Muscle of back (tissue), 3 donors: ENCODE measurements at regions not wholly inside any gene's neighbourhood (a gene's known extent, or its start where the extent isn't known, plus 50 kb on each side); places are given as distances from the start of the nearest gene placed in this dataset.
A peak's percentile ranks its signal among the peaks of the same experiment; 100 is the strongest.
"Not testable (repeated sequence)": the region's sequence is repeated elsewhere in the genome, so short reads cannot be mapped to it uniquely, and the experiment has no call there.

Experiments
- DNase-seq, 3 donors: peaks; one replicate each; pipeline versions ENCODE4 v3.0.0 to v3.0.0-alpha.2; 2013

DNA sequence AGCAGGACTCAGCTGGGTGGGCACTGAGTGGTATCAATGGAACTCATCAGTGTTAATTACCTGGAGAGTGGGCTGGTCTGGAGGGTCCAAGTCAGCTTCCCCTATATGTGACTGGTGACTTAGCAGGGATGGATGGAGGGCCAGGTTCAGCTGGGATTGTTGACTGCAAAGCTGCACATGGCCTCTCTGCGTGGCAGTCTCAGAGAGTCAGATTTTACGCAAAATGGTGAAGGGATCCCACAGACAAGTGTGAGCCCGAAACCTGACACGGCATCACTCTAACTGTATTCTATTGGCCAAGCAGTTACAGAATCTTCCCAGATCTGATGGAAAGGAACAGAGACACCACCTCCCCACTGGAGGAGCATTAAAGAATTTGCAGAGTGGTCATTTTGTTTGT lies 716.0 kb upstream of the TBX3 start:
- no peak for DNase-seq

DNA sequence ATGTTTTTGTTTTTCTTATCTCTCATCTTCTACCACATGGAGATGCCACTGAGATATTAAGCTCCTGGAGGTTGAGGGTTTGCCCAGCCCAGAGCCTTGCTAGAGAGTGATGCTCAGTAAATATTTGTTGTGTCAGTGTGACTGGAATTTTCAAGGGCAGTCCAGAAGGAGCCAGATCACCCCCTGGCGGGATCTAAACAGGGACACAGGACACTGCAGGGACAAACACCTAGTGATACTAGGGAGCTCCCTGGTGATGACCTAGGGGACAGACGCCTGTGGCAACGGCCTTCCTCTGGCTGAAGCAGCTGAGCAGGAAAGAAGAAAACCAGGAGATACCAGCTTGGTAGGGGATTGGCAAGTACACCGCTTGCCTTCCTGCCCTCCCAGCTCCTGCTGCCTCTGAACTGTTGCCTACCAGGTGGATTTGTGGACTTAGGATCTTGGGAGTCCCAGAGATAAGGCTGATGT lies 714.4 kb upstream of the TBX3 start:
- DNase-seq, result no peak

DNA sequence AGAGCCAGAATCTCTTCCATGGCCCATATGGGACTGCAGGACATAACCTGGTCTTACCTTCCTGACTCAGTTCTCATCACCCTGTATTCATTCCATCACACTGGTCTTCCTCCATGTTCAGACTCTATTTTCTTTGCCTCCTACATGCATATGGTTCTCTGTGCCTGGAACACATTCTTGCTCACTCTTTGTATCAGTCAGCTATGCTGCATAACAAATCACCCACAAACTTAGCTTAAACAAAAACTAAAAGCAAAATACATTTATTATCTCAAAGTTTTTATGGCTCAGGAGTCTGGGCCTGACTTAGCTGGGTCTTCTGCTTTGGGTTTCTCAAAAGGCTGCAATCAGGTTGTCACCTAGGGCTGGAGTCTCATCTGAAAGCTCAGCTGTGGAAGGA lies 712.6 kb upstream of the TBX3 start:
- no peak for DNase-seq

DNA sequence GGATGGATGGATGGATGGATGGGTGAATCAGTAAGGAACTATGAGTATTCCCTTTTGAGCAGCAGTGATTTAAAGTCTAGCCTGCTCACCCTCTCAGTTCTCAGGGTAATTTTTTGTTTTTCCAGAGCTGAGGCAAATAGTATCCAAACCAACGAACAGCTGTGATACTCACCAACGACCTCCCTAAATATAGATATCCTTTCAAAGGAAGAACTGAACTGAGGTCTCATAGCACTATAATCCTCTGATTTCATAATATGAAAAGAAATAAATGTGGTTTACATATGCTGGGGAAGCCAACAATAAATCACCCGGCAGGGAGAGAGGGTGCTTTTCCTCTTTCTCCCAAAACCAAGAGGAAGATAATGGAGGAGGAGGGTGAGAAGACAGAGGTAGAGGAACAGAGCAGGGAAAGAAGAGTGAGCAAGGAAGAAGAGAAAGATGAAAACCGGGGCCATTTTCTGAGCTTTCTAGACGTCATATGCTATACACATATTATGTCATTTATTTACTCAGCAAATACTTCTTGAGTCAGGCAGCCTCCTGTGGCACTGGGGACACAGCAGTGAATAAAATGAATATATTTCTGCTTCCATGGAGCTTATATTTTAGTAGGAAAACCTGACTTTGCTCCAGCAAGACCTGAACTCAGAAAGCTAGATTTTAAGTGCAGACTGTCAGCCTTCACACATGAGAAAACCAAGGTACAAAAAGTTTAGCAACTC lies 710.7 kb upstream of the TBX3 start:
- peak in 1 of 3 donors; percentile 26 for DNase-seq

DNA sequence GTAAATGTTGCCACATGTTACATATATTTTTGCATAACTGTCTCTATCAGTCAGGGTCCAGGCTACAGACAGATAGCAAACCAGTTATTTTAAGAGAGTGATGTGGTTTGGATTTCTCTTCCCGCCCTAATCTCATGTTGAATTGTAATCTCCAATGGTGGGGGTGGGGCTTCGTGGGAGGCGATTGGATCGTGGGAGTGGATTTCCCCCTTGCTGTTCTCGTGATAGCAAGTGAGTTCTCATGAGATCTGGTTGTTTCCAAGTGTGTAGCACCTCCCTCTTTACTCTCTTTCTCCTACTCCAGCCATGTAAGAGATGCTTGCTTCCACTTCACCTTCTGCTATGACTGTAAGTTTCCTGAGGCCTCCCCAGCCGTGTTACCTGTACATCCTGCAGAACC lies 704.2 kb upstream of the TBX3 start:
- no peak for DNase-seq

DNA sequence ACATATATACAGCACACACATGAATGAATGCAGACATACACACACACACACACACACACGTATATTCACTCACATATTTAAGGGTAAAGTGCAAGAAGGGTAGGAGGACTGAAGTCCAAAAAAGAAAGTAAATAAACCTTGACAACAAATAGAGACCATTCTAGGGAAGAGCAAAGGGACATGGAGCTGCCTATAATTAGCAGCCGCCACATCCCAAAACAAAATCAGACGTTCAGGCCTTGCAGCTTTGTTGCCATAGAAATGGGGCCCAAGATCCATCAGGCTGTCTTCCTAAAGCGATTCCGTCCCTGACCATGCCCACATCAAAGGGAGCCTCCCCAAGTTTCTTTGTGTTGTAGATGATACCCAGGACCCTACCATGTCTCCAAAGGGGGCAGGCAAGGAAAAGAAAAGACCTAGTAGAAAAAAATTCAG lies 703.5 kb upstream of the TBX3 start:
- peak in 1 of 3 donors; percentile 37 for DNase-seq

DNA sequence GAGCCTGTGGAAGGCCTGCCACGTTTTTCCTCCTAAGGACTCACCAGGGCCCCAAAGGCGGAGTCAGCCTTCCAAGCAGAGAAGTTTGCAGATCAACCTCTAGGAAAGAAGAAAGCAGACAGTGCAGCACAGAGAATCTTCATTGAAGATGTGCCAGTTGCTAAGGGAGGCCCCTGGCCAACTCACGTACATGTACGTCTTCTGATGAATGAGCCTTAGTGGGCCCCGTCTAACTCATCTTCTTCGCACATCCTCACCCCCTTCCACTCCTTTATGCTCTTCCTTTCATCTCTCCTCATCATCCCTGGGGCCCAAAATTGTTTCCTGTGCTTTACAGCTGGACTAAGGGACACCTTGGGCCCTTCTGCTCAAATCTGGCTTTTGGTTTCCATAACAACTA lies 703.0 kb upstream of the TBX3 start:
- DNase-seq, result peak in 2 of 3 donors; percentile 35 to 73

DNA sequence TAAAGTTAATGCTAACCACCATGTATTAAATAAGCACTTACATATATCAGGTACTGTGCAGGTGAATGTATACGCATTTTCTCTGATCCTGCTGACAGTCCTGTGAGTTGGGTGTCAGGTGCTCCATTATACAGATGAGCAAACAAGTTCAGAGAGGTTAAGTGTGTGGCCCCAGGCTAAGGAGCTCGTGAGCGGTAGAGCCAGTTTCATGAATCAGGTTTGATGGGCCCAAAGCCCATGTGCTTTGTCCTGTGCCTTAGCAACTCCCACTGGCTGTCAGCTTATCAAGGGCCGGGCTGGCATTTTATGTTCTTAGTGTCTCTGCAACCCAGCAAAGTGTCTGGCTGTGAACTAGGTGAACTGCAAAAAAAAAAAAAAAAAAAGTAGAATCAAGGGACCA lies 701.2 kb upstream of the TBX3 start:
- no peak for DNase-seq

DNA sequence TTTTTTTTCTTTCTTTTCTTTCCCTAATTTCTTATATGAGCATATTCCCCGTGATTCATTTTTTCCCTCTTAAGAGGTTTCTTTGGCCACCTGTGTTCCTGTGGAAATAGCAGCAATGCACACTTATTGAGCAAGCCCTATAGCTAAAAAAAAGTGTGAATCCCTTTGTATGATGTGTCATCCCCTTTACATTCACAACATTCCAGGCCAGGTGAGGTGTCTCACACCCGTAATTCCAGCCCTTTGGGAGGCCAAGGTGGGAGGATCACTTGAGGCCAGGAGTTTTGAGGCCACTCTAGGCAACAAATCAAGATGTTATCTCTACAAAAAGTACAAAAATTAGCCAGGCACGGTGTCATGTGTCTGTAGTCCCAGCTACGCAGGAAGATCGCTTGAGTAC lies 700.4 kb upstream of the TBX3 start:
- no peak for DNase-seq

DNA sequence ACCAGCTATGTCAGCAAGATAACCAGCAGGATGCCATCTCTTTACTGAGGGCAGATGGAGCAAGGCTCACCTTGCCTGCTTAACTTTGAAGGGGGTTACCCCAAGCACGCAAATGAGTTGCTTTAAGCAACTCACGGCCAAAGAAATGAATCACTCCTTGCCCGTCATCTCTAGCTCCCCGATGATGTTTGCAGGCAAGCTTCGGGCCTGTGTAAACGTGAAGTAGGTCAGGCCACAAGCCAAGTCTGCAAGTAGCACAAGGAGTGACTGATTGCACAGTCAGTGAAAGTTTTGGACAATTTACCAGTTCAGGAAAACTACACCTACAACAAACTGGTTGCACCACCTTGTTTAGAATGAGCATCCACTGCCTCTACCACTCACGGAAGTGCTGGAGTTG lies 699.7 kb upstream of the TBX3 start:
- peak in 1 of 3 donors; percentile 28 for DNase-seq

DNA sequence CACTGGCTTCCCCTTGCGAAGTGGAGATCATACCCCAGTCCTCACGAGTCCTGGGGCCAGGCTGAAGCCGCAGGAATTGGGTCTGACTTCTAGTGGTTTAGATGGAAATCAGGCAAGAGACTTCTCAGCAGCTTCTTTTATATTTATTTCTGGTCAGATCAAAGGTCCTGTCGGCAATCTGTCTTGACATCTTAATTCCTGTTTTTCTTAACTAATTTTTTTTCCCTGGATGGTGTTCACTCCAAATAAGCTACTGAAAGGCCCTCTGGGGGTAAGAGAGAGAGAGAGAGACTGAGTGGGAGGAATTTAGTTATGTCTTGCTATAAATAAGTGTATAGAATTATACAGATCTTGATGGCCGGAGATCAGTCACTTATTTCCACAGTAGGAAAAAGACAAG lies 698.7 kb upstream of the TBX3 start:
- peak in 1 of 3 donors; percentile 23 for DNase-seq

DNA sequence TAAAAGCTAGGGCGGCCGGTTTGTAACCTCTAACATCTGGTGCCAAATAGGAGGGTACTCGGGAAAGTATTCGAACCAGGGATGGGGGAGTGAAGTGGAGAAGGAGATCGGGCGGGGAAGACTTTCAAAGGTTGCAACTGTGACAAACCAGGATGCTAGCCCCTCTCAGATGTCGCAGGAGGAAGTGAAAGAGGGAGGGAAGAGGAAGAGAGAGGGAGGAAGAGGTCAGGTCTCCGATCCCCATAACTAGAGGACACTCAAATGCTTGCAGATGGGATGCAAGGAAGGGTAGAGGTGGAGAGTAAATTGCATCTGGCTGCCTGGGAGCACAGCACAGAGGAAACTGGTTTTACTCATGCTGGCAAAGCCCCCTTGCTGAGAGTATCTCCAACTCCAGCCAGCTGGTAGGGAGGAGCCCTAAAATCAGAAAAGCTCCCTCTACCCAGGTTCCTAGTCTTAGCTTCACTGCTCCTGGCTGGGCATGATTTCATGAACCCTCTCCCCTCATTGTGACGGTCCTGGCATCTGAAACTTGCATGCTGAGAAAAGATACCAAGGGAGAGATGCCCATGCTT lies 696.7 kb upstream of the TBX3 start:
- DNase-seq, result no peak

DNA sequence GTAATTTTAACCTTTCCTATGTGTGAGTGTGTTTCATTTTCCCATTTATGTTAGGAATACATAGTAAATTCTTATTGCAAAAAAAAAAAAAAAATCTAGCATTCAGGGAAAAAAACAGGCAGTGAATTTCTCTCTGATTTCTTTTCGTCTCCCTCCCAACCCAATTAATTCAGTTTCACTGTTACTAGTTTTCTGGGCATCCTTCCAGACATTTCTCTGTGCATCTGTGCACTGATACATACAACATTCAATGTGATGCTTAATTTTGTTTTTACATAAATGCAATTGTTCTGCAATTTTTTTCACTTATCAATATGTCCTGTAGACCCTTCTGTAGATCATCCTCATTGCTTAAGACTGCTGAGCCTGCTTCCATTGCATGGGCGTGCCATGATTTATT lies 694.3 kb upstream of the TBX3 start:
- peak in 1 of 3 donors; percentile 76 for DNase-seq

DNA sequence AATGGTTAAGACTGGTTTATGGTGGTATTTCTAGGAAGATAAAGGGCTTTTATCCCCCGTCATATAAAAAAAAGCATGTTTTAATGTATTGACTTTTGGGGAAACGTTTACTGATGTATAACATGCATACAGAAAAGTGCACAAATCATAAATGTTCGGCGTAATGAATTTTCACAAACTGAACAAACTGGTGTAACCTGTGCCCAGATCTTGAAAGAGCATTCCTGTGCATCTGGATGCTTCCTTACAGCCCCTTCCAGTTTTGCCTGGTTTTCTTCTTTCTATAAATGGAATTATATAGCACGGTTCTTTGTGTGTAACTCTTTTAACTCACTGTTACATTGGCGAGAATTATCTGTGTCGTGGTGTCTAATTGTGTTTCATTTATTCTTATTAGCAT lies 693.8 kb upstream of the TBX3 start:
- no peak for DNase-seq

DNA sequence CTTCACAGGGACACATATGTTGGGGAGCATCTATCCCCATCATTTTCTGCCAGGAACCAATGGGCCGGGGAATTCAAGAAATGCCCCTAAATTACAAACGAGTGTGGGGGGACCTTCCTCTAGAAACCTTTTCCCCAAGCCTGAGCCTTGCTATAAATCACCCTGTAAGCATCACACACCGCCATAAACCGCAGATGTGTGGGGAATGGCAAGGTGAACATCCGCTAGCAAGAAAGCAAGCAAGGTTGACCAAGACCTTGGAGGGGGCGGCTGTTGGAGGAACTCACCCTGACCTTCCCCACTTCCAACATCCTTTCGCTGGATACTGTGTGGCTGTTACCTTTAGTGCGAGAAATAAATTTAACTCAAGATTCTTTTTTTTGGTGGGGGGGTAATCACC lies 693.3 kb upstream of the TBX3 start:
- no peak for DNase-seq

DNA sequence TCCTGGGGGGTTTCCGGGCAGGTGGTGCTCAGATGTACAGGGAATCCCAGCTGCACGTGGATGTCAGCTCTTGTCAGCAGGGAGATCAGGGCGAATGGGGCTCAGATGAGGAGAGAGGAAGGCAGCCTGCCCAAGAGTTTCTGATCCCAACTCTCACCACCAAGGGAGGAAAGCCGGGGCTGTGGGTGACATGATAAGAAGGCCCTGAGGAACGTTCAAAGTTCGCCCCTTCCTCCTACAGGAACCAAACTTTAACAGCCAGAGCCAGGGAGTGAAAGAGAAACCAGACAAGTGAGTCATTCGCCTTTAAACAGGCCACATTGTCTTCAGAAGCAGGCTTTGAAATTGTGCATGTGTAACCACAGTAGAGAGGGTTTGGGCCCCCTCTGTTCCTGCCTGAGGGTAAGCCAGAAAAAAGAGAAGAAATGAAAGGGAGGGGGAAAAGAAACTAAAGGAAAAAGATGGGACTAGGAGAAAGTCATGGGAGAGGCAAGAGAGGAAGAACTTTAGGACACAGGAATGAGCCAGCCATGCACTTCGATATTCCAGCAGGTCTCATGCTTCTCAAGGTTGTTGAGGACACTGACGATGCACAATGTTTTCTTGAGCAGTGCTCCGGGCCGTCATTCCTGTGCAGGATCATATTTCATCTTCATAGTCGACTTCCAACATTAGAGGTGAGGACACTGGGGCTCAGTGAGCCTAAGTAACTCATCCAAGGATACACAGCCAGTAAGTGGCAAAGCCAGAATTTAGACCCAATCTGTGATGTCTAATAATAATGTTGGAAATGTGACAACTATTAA lies 691.4 kb upstream of the TBX3 start:
- DNase-seq, result peak in 1 of 3 donors; percentile 35

DNA sequence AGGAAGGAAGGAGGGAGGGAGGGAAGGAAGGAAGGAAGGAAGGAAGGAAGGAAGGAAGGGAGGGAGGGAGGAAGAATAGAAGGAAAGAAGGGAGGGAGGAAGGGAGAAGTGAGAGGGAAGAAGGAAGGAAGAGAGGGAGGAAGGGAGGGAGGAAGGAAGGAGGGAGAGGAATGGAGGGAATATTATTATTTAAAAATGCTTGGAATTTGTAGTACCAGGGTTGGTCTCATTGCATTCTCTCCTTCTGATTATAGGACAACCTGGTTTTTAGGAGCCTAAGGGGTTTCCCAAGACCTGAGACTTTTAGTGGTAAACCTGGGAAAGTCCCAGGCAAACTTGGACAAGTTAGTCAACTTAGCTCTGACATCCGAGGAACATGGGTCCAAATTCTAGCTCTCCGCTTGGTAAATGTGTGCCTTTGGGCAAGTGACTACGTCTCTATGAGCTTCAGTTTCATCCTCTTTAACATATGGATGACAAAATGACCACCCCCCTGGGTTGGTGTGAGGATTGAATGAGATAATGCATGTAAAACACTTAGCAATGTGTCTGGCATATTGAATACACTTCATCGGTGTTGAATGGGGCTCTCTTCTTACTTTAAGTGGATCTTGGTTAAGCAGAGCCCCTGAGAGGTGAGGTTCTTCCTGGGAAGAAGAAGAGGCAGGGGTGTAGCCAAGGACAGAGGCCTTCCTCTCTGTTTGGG lies 690.7 kb upstream of the TBX3 start:
- DNase-seq, result no peak

DNA sequence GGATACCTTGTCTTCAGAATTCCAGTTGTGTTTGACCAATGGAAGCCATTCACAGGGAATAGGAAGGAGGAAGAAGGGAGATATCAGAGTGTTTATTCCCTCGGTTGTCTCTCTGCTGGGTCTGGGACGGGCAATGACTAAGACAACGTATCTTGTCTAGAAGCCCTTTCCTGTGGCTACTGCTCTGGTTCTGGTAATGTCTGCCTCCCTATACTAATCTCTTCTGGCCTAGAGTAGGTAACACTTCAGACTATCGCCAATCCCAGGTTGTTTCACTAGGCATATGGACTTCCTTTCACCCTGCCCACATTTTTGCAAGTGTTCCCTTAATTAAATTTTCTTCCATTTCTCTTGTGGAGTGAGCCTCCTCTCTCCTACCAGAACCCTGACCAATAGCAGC lies 687.7 kb upstream of the TBX3 start:
- DNase-seq, result no peak

DNA sequence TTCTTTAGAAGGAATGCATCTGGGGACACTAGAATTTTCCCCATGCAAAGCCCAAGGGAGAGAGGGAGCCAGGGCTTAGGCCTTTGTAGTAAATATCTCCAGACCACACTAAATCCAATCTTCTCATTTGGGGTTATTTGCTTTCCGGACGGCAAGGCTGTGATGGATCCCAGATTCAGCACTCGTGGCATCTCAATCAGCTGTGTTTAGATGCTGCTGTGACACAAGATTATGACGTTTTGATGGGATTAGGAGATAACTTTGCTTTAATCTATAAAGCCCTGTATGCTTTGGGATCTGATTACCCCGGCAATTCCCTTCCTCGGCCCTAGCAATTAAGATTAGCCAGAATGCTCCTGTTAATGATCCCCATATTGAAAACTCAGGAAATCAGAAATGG lies 686.7 kb upstream of the TBX3 start:
- DNase-seq, result no peak

DNA sequence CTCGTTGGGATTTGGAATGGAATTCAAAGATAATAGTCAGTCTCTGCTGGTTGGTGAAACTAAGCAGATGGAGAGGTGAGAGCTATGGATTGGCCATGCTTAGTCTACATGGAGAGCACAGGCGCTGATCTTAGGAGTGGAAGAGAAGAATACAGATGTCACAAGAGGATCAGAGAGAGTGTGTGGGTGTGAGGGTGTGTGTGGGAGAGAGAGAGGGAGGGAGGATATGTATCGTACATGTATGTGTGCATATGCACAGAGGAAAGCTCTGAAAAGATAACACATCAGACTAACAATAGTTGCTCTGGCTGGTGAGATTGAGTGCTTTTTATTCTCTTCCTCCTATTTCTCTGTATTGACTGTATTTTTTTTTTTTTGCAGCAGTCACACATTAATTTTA lies 686.2 kb upstream of the TBX3 start:
- no peak for DNase-seq

DNA sequence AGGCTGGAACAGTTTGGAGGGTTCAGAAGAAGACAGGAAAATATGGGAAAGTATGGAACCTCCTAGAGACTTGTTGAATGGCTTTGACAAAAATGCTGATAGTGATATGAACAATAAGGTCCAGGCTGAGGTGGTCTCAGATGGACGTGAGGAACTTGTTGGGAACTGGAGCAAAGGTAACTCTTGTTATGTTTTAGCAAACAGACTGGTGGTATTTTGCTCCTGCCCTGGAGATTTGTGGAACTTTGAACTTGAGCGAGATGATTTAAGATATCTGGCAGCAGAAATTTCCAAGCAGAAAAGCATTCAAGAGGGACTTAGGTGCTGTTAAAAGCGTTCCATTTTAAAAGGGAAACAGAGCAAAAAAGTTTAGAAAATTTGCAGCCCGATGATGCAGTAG lies 682.3 kb upstream of the TBX3 start:
- not testable (repeated sequence) for DNase-seq

DNA sequence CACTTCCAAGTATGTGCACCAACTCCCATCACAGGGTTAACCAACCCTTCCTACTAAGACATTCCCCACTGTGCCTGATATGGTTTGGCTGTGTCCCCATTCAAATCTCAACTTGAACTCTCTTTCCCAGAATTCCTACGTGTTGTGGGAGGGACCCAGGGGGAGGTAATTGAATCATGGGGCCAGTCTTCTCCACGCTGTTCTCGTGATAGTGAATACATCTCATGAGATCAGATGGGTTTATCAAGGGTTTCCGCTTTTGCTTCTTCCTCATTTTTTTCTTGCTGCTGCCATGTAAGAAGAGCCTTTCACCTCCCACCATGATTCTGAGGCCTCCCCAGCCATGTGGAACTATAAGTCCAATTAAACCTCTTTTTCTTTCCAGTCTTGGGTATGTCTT lies 681.8 kb upstream of the TBX3 start:
- DNase-seq, result not testable (repeated sequence)
